ENCODE measurements at regions not wholly inside any gene's neighbourhood (a gene's known extent, or its start where the extent isn't known, plus 50 kb on each side); places are given as distances from the start of the nearest gene placed in this dataset.

GRCh38 chr21:25375675-25376074 is 231.6 kb downstream of the MRPL39 start:
- DNase-seq (ENCODE audit: low read depth): peak; percentile 32

DNA sequence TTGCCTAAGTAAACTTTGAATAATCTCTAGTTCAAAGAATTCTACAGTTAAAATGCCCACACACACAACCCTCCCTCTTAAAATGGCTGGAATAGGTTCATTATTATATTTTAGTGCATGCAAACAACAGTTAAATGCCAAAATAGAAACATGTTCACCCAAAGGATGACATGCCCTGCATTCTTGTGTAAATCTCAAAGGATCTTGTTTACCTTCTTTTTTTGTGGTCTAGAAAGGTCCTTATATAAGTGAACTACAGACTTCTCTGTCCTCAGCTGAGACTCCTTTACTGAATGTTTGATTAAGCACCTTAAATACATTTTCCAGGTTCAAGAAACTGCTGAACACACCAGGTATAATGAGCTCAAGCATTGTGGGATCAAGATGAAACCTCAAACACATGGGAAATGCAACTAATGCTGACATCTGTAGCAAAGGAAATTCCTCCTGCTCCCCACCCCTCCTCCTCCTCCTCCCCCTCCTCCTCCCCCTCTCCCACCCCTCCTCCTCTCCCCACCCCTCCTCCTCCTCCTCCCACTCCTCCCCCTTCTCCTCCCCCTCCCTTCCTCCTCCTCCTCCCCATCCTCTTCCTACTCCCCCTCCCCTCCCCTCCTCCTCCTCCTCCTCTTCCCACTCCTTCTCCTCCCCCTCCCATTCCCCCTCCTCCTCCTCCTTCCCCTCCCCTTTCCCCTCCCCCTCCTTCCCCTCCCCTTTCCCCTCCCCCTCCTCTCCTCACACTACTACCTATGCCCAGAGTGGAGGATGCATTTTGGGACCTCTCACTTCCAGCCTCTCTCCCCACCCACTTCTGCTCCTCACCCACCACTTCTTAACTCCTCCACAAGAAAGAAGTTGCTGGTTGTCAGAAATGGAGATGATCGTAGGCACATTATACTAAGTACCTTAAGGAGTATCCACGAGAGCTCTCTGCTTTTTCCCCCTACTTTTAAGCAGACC is 233.9 kb downstream of the MRPL39 start:
- DNase-seq (ENCODE audit: low read depth): no peak

DNA sequence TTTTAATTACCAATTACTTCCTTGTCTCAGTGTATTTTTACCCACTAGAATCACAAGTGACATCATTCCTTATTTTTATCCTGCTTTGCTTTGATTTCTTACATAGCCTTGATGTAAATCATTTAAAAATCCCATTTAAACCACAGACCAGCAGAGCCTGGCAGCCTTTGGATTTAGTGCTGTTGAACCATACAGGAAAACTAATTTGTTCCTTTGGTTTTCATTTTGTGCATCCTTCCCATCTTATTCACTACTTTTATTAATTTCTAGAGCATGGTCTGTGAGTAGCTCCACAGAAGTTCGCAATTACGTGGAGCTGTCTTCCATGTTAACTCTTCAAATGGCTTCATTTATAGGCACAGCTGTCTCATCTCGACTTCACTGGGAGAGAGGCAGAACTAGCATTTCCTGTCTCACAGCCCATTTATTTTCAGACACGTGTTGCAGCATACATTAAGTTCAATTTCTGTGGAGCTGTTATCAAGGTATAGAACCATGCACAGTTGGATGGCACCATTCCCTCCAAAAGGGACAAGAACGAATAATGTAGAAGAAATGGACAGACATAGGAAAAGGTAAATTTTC is 235.3 kb downstream of the MRPL39 start:
- no peak for DNase-seq (ENCODE audit: low read depth)

GRCh38 chr21:25370311-25370744 is 237.0 kb downstream of the MRPL39 start:
- DNase-seq (ENCODE audit: low read depth): peak; percentile 83

DNA sequence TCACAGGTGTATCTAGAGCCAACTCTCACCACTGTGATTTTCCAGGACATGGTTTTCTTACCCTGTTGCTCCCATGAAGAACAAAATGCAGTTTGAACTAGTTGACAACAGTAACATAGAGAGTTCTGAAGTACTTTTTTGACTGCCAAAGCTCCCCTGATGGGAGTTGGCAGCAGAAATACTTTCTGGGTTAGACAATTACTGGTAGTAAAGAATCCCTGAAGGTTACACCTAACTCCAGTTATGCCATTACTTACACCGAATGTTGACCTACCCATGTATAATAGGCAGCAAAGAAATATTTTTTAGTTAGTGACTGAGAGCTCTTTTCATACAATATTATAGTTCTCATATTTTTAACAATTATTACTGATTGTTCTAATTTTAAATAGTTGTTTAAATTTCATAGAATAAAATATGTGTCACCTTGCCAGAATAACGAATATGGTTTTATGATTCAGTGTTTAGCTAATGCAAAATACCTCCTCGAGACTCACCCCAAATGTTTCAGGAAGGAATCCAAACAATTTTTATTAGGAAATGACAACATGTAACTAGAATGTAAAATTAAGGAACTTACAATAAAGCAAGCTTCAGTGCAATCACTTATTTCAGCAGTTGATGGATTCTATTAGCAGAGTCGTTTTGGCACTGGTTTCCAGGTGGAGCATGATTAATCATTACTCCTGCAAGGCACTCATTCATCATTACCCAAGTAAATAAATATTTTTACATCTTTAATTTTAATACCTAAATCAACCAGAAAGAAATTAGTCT is 237.6 kb downstream of the MRPL39 start:
- peak; percentile 56 for DNase-seq (ENCODE audit: low read depth)

- no peak for DNase-seq (ENCODE audit: low read depth)
Measured at GRCh38 chr21:25368531-25368930, 238.8 kb downstream of the MRPL39 start.

- DNase-seq (ENCODE audit: low read depth): no peak
Measured at GRCh38 chr21:25366116-25366515, 241.2 kb downstream of the MRPL39 start.

DNA sequence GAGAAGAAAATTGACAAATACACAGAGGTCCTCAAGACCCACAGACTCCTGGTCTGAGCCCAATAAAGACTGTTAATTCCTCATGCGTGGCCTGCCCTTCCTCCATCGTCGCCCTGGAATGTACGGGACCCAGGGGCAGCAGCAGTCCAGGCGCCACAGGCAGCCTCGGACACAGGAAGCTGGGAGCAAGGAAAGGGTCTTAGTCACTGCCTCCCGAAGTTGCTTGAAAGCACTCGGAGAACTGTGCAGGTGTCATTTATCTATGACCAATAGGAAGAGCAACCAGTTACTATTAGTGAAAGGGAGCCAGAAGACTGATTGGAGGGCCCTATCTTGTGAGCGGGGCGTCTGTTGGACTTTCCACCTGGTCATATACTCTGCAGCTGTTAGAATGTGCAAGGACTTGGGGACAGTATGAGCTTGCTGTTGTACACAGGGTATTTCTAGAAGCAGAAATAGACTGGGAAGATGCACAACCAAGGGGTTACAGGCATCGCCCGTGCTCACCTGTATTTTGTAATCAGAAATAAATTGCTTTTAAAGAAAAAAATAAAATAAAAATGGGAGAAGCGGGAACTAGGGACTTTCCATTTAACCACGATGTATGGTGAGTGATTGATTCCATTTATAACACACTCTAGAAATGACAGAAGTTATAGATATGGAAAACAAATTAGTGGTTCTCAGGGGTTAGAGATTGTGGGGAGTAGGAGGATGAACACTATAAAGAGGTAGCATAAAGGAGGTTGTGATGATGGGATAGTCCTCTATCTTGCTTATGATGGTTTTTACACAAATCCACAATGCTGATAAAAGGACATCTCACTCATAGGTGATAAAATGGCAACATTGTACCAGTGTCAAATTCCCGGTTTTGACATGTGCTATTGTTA is 244.7 kb downstream of the MRPL39 start:
- DNase-seq (ENCODE audit: low read depth): no peak

GRCh38 chr21:25361765-25362164 is 245.5 kb downstream of the MRPL39 start:
- DNase-seq (ENCODE audit: low read depth): no peak

GRCh38 chr21:25361097-25361496 is 246.2 kb downstream of the MRPL39 start:
- no peak for DNase-seq (ENCODE audit: low read depth)

DNA sequence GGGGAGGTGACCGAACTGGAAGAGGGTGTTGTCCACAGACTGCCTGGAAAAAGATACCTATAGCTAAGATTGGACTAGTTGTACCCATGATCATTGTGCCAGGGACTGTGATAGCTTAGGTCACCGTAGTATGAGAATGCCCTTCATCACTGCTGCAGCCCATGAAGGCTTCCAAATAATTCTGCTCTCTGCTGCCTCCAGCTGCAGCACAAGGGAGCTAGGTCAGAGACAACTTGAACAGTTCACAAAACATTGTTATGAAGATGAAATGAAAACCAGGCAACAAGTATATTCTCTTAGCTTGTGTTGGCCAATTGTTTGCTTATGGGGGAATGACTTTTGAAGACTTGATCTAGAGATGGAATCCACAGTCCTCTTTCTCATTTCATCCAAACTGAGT is 246.7 kb downstream of the MRPL39 start:
- DNase-seq (ENCODE audit: low read depth): no peak

- DNase-seq (ENCODE audit: low read depth): no peak
Measured at GRCh38 chr21:25359724-25360123, 247.6 kb downstream of the MRPL39 start.

DNA sequence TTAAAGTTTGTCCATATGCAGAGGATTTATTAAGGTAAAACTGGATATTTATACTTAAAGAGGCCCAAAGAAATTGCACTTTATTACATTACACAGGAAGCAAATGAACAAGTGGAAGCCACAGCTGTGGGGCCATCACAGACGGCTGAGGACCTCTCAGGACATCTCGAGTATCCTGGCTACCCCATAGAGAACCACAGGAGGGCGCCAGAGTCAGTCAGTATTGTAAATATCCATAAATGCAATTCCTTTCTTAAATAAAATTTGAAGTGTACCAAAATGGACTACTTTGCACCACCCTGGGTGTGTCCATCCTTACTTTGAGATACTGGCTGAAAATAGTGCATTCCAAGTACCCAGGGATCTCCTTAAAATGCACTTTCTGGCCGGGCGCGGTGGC is 257.2 kb downstream of the MRPL39 start:
- DNase-seq (ENCODE audit: low read depth): peak; percentile 38

GRCh38 chr21:25343774-25344545 is 263.3 kb downstream of the MRPL39 start:
- no peak for DNase-seq (ENCODE audit: low read depth)

DNA sequence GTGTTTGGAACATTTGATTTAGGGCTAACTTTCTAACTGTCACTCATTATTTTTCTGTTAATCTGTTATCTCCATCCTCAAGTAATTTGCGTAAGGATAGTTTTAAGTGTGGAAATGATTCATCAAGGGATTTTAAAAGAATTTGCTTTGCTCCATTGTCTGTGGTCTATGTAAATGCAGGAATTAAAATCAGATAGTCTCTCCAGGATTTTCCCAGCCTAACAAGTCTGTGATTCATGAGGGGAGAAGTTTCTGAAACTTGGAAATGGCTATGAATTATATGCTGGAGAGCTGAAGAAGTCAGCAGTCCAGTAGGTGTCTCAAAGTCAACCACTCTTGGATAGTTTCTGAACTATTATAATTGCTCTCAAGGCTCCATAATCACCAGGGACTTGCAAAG is 264.5 kb downstream of the MRPL39 start:
- no peak for DNase-seq (ENCODE audit: low read depth)

DNA sequence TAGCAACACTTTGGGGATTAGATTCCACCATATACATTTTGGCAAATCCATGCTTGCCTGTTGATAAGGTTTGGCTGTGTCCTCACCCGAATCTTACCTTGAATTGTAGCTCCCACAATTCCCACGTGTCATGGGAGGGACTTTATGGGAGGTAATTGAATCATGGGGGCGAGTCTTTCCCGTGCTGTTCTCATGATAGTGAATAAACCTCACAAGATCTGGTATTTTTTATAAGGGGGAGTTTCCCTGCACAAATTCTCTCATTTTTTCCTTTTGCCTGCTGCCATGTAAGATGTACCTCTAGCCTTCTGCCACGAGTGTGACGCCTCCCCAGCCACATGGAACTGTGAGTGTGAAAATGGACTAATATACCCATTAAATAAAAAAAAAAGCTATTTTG is 265.3 kb downstream of the MRPL39 start:
- DNase-seq (ENCODE audit: low read depth): no peak

DNA sequence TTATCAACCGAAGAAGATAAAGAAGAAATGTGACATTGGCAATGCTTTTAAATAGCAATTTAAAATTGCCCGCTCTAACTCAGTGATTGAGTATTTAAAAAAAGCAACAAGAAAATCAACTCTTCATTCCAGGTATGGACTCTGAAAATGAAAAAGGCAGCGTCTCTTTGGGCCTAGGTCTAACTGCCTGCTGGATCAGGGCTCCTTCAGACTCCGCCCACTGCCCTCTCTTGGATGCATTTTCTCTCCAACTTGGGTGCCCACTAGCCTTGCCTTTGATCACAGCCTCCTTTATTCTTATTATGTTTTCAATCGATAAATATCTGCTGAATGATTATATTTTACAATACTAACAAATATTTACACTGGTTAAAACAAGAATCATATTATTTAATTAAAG is 268.9 kb downstream of the MRPL39 start:
- DNase-seq (ENCODE audit: low read depth): no peak

DNA sequence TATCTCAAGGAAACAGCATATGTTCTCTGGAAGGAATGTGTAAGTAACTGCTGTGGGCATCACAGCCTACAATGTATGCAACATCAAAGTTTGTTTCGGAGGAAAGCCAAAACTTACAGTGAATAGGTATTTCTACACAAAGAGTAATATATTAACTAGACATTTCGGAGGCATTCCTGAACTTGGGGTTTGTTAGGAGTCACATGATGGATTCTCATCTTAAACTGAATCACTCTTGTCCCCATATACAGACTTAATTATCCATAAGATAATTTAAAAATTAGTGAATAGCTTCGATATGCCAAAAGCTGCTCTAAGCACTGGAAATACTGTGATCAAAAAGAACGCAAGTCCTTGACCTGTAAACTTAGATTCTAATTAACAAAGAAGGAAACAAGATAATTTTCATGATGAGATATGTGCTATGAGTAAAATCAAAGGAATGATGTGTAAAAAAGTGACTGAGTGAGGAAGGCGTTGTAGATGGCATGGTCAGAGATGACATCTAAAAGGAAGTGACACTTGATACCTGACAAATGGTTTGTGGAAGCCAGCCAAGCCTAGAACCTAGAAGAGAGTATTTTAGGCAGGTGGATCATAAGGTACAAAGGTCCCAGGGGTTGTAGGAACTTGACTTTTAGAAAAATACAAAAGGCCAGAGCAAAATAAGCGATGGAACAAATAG is 273.1 kb downstream of the MRPL39 start:
- DNase-seq (ENCODE audit: low read depth): no peak

GRCh38 chr21:25331286-25331685 is 276.0 kb downstream of the MRPL39 start:
- DNase-seq (ENCODE audit: low read depth): peak; percentile 16

GRCh38 chr21:25330266-25330665 is 277.0 kb downstream of the MRPL39 start:
- DNase-seq (ENCODE audit: low read depth): peak; percentile 72
